IPS DF 6.9 (cell line): ENCODE measurements at regions not wholly inside any gene's neighbourhood (a gene's known extent, or its start where the extent isn't known, plus 50 kb on each side); places are given as distances from the start of the nearest gene placed in this dataset.

ENCODE experiments used
- DNase-seq: peaks from one replicate; pipeline ENCODE4 v3.0.0-alpha.2; 2013; ENCODE audit warnings: low read depth, low spot score
- H3K27ac ChIP-seq: one replicate; pipeline ENCODE4 v1.5.1; 2013; ENCODE audit warnings: low read length, control low read depth
- H3K27me3 ChIP-seq: 2 replicates; pipeline ENCODE4 v1.6.1; 2013; ENCODE audit warnings: mild to moderate bottlenecking, low read length; ENCODE audit not compliant: control insufficient read depth, insufficient read depth
- H3K36me3 ChIP-seq: 2 replicates; pipeline ENCODE4 v1.6.1; 2013; ENCODE audit warnings: low read length; ENCODE audit not compliant: control insufficient read depth, insufficient read depth
- H3K4me1 ChIP-seq: 2 replicates; pipeline ENCODE4 v1.6.1; 2013; ENCODE audit warnings: low read length; ENCODE audit not compliant: control insufficient read depth, insufficient read depth
- H3K4me3 ChIP-seq: 2 replicates; pipeline ENCODE4 v1.5.1; 2013; ENCODE audit warnings: mild to moderate bottlenecking, low read length
- H3K9me3 ChIP-seq: 2 replicates; pipeline ENCODE4 v1.6.1; 2013; ENCODE audit warnings: low read length, inconsistent platforms; ENCODE audit not compliant: control insufficient read depth, insufficient read depth
- WGBS: extraction: QIAGEN DNeasy Blood & Tissue Kit; methylation state at CpG from one replicate; pipeline ENCODE4 v1.1.7; 2013; ENCODE audit warnings: mixed read lengths, missing lambda C conversion rate; ENCODE audit not compliant: insufficient read length, insufficient coverage; 5-methylcytosine and 5-hydroxymethylcytosine counted together

DNA sequence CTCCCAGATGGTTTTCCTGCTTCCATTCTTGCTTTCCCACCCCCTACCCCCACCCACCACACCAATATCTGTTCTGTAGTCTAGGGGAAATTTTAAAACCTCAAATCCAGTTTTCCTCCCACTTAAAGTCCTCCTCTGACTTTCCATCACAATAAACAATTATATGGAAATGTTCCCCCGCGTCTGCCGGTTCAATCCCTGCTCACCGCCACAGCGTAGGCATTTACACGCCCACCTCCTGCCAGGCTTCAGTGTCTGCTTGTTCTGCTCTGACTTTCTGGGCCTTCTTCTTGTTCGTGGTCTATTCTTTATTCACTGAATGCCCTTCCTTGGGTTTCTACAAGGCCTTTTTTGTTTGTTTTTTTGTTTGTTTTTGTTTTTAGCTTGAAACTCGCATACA, 633.0 kb upstream of the MKI67 start:
- Histone ChIP-seq H3K27ac (no peak overlapping the region), H3K4me3 (no peak overlapping the region), H3K36me3 (no peaks in the 10 kb centered on the region), H3K27me3 (no peaks in the 10 kb centered on the region), H3K4me1 (no peaks in the 10 kb centered on the region), H3K9me3 (no peaks in the 10 kb centered on the region)
- DNase-seq: no peak
- no CpG with 5 or more reads among the region's 8 CpGs for WGBS

GRCh38 chr10:128763588-128763987, 637.4 kb upstream of the MKI67 start:
- H3K36me3 ChIP-seq: no peaks in the 10 kb centered on the region
- H3K4me1 ChIP-seq: no peaks in the 10 kb centered on the region
- no peak overlapping the region for H3K27ac ChIP-seq
- no peak overlapping the region for H3K4me3 ChIP-seq
- DNase-seq: no peak
- no CpG with 5 or more reads among the region's 4 CpGs for WGBS
- H3K9me3 ChIP-seq: no peaks in the 10 kb centered on the region
- no peaks in the 10 kb centered on the region for H3K27me3 ChIP-seq

DNA sequence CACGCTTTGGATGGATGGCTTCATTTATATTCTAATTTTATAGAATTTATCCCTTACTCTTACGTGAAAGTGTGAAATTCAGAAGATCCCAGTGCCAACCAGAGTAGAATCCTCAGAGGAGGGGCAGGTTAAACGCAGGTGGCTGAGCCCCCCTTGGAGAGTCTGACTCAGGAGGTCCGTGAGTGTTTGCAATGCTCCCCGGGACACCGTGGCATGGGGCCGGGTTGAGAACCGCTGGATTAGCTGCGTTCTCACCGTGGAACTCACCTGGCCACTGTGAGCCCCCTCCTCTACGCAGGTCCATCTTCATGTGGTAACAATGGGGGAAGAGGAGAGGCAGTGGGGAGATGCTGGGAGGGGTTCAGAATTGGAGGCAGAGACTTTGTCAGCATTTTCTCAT, 638.0 kb upstream of the MKI67 start:
- no peaks in the 10 kb centered on the region for H3K27me3 ChIP-seq
- H3K4me1 ChIP-seq: no peaks in the 10 kb centered on the region
- WGBS: no CpG with 5 or more reads among the region's 11 CpGs
- DNase-seq: no peak
- H3K4me3 ChIP-seq: no peak overlapping the region
- no peak overlapping the region for H3K27ac ChIP-seq
- H3K9me3 ChIP-seq: no peaks in the 10 kb centered on the region
- H3K36me3 ChIP-seq: no peaks in the 10 kb centered on the region

GRCh38 chr10:128766915-128767314, 640.7 kb upstream of the MKI67 start:
- H3K36me3 ChIP-seq: no peaks in the 10 kb centered on the region
- no peak for DNase-seq
- H3K27ac ChIP-seq: no peak overlapping the region
- no peak overlapping the region for H3K4me3 ChIP-seq
- no CpG with 5 or more reads among the region's 2 CpGs for WGBS
- no peaks in the 10 kb centered on the region for H3K27me3 ChIP-seq
- no peaks in the 10 kb centered on the region for H3K4me1 ChIP-seq
- H3K9me3 ChIP-seq: no peaks in the 10 kb centered on the region

DNA sequence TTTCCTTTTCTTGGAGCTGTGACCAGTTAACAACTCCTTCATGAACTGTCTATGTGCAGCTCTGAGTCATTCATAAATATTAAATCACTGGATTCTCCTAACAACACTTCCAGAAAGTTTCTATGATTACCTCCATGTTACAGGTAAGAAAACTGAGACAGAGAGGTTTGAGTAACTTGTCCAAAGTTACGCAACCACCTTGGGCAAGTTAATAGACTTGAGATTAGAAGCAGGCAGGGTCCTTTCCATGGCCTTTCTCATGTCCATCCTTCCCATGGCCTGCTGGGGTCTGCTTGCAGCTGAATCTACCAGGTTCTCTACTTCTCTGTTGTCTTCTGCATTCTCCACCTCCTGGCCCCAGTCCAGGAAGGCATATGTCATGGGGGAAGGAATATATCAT, 648.8 kb upstream of the MKI67 start:
- WGBS: no CpG with 5 or more reads among the region's 1 CpG
- Histone ChIP-seq H3K27me3 (no peaks in the 10 kb centered on the region), H3K9me3 (no peaks in the 10 kb centered on the region; the same call in 1 of the 2 replicates), H3K4me3 (no peak overlapping the region), H3K4me1 (peaks cover 1% of the 10 kb centered on the region; the same call in 1 of the 2 replicates), H3K36me3 (no peaks in the 10 kb centered on the region), H3K27ac (no peak overlapping the region)
- no peak for DNase-seq

DNA sequence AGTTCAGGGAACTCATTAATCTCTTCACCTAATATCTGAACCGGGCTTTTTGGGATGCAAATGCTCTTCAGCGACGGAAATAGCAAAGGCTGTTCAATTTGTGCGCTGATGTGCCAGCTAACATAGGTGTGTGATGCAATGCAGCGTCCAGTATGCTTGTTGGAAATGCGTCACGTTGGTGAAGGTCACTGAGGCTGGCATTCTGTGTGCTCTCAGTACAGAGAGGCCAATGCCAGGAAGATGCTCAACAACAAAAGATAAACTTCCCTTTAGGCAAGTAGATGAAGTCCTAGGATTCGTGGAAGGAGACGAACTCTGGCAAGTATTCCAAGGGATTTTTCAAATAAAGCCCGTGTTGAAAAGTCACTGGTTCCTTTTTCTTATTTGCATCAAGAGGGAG, 649.5 kb upstream of the MKI67 start:
- no peaks in the 10 kb centered on the region for H3K27me3 ChIP-seq
- no peaks in the 10 kb centered on the region; the same call in 1 of the 2 replicates for H3K9me3 ChIP-seq
- H3K27ac ChIP-seq: no peak overlapping the region
- no peak for DNase-seq
- WGBS: no CpG with 5 or more reads among the region's 10 CpGs
- H3K36me3 ChIP-seq: no peaks in the 10 kb centered on the region
- H3K4me1 ChIP-seq: peaks cover 1% of the 10 kb centered on the region; the same call in 1 of the 2 replicates
- H3K4me3 ChIP-seq: no peak overlapping the region

- no CpG with 5 or more reads among the region's 9 CpGs for WGBS
- no peaks in the 10 kb centered on the region for H3K36me3 ChIP-seq
- DNase-seq: no peak
- peaks cover 1% of the 10 kb centered on the region for H3K4me1 ChIP-seq
- H3K27ac ChIP-seq: no peak overlapping the region
- H3K9me3 ChIP-seq: no peaks in the 10 kb centered on the region; the same call in 1 of the 2 replicates
- no peak overlapping the region for H3K4me3 ChIP-seq
- H3K27me3 ChIP-seq: no peaks in the 10 kb centered on the region
Measured at GRCh38 chr10:128776673-128777252, 650.5 kb upstream of the MKI67 start.

GRCh38 chr10:128777342-128777741, 651.1 kb upstream of the MKI67 start:
- DNase-seq: no peak
- Histone ChIP-seq H3K36me3 (no peaks in the 10 kb centered on the region), H3K4me1 (peaks cover 1% of the 10 kb centered on the region), H3K27me3 (no peaks in the 10 kb centered on the region), H3K4me3 (no peak overlapping the region), H3K27ac (no peak overlapping the region), H3K9me3 (no peaks in the 10 kb centered on the region; the same call in 1 of the 2 replicates)
- WGBS: no CpG with 5 or more reads among the region's 2 CpGs

DNA sequence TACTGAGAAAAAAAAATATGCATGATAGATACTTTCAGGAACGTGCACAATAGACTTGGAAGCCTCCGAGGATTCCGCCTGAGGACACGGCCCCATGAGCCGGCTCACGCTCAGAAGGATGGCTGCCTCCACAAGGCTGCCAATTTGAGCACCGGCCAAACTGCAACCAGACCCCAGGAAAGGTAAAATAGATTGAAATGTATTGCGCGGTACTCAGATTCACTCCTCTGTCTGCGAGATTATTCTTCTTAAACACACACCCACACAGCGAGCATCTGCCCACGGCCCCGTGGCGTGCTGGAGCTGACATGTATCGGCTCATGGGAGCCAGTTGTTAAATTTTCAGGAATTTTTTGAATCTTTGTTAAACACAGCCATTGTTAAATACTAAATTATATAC, 653.2 kb upstream of the MKI67 start:
- Histone ChIP-seq H3K36me3 (no peaks in the 10 kb centered on the region), H3K9me3 (no peaks in the 10 kb centered on the region), H3K27me3 (no peaks in the 10 kb centered on the region), H3K4me3 (no peak overlapping the region), H3K27ac (no peak overlapping the region), H3K4me1 (peaks cover 1% of the 10 kb centered on the region)
- no CpG with 5 or more reads among the region's 15 CpGs for WGBS
- DNase-seq: no peak

DNA sequence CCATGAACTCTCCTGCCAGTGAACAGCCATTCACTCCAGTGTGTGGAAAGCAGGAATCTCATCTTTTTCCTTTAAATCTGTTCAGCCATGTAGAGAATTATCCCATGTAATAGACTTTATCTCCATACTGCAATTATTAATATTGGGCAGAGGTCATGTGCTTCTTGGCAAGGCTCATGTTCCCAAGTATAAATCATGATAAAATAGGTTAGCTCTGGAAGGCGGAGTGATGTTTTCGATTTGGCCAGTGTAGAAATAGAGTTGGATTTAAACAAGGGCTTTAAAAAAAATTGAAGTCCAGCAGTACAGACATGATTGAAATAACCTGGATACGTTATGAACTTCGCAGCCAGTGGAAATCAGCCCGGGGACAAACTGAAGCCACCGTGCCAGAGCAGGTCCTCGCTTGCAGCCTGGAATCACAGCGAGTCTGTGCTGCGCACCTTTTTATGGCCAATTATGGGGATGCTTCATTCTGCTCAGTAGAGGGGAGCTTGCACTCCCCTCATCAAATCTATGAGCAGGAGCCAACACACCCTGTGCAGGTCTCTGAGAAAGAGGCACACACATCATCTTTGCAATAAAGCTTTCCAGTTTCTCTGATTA, 654.0 kb upstream of the MKI67 start:
- no peaks in the 10 kb centered on the region for H3K27me3 ChIP-seq
- H3K9me3 ChIP-seq: no peaks in the 10 kb centered on the region
- no CpG with 5 or more reads among the region's 9 CpGs for WGBS
- no peak overlapping the region for H3K4me3 ChIP-seq
- no peaks in the 10 kb centered on the region for H3K36me3 ChIP-seq
- no peak overlapping the region for H3K27ac ChIP-seq
- H3K4me1 ChIP-seq: no peaks in the 10 kb centered on the region; the same call in 1 of the 2 replicates
- no peak for DNase-seq

GRCh38 chr10:128781637-128782036, 655.4 kb upstream of the MKI67 start:
- no peaks in the 10 kb centered on the region for H3K27me3 ChIP-seq
- H3K36me3 ChIP-seq: no peaks in the 10 kb centered on the region
- no peaks in the 10 kb centered on the region for H3K9me3 ChIP-seq
- no peaks in the 10 kb centered on the region; the same call in 1 of the 2 replicates for H3K4me1 ChIP-seq
- no CpG with 5 or more reads among the region's 3 CpGs for WGBS
- DNase-seq: no peak
- no peak overlapping the region for H3K4me3 ChIP-seq
- H3K27ac ChIP-seq: no peak overlapping the region
